Mesenteric fat pad (tissue), 1 donor: ENCODE measurements at regions not wholly inside any gene's neighbourhood (a gene's known extent, or its start where the extent isn't known, plus 50 kb on each side); places are given as distances from the start of the nearest gene placed in this dataset.

Experiments
- DNase-seq: peaks from one replicate; pipeline ENCODE4 v3.0.0-alpha.2; 2020; ENCODE audit warnings: low spot score
- donor health status: DM: yes; HTN: yes; CAD: no.

DNA sequence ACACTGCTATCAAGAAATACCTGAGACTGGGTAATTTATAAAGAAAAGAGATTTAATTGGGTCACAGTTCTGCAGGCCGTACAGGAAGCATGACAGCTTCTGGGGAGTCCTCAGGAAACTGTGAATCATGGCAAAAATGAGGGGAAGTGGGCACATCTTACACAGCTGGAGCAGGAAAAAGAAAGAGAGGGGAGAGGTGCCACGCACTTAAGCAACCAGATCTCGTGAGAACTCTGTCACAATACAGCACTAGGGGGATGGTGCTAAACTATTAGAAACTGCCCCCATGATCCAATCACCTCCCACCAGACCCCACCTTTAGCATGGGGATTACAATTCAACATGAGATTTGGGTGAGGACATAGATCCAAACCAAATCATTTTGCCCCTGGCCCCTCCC, 105.5 kb upstream of the CPLX2 start:
- DNase-seq = no peak

DNA sequence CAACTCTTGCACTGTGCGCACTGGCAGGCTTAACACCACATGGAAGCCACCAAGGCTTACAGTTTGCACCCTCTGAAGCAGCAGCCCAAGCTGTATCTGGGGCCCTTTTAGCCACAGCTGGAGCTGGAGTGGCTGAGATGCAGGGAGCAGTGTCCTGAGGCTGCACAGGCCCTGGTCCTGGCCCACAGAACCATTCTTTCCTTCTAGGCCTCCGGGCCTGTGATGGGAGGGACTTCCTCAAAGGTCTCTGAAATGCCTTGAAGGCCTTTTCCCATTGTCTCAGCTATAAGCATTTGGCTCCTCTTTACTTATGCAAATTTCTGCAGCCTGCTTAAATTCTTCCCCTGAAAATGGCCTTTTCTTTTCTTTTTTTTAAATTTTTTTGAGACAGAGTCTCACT, 104.4 kb upstream of the CPLX2 start:
- no peak for DNase-seq

DNA sequence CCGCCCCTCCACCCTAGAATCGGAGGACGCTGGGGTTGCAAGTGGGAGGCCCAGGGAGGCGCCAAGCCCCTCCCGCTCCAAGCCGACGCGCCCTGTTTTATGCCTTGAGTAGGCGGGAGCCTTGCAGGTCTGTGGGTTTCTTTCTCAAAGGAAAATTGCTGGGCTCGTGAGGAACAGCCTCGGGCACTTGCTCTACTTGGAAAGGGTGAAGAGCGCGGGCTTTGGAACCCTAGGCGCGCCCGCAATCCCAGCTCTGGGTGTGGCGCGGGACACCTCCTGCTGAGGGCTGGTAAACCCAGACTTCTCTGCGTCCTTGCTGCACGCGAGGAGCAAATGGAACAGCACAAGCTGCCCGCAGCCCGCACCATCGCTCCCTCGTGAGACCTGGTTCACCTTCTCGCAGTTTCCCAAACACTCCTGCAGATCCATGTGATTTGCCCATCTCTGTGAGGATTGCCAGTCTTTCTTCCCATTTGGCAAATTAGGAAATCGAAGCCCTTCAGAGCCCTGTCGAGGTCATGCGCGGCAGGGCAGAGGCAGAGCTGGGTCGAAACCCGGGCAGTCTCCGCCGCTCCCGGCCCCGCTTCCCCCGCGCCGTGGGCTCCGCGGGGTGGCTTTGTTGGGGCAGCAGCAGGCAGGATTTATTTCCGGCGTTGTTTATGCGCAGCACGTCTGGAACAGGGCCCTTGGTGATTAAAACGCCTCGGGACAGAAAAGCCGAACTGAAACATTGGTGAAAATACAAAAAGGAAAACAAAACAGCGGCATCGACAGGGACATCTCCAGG, 98.4 kb upstream of the CPLX2 start:
- no peak for DNase-seq

DNA sequence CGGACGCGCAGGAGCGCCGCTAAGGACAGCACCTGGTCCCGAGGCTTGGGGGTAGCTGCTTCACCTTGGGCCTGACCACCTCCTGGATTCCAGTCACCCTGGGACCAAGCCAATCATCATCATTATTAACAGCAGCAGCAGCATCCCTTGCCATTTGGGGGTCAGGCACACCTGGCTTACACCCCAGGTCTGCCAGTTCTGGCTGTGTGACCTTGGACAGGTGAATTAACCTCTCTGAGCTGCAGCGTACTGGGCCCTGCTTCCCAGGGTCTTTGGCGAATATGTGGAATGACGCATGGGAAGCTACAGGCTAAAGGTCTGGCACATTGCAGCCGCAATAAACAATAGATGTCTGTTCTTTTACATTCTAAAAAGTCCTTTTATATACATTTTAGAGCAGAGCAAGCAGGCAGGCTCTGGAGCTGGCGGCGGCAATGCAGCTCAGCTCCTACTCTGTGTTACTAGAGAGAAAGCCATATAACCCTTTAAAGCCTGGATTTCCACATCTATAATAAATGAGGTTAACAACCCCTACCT, 97.8 kb upstream of the CPLX2 start:
- no peak for DNase-seq

DNA sequence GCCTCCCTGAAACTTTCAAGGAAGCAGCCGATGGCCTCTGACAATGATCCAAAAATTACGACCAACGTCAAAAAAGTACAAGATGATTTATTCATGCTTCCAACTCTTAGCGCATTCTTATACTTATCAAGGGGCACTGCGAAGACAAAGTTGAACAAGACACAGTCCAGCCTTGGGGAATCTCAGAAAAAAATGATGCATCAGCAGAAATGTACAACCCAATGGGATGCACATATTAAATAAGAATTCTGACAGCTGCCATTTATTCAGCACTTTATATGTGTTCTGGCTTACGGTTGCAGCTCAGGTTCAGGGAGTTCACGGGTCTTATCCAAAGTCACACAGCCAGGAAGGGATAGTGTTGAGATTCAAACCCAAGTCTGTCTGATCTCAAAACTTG, 96.0 kb upstream of the CPLX2 start:
- DNase-seq = no peak

DNA sequence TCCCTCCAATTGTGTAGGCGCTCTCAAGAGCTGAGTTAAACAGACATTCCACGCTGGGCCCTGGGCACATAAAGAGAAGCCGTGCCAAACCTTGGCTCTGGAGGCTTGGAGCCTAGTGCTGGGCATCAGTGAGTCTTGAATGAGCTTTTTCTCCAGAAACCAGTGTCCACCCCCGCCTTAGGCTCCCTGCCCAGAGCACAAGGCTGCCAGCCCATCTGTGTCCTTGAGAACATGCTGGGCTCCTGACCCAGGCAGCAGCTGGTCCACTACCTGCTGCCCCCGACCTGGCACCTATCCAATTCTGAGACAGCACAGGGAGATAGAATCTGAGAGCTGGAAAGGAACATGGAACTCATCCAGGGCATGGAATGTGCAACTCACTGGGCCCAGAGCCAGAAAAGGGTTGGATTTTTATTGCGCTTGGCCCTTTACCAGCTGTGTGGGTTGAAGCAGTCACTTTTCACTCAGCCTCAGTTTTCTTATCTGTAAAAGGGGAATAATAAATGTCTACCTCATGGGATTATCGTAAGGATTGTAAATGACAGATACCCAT, 92.4 kb upstream of the CPLX2 start:
- DNase-seq = no peak

DNA sequence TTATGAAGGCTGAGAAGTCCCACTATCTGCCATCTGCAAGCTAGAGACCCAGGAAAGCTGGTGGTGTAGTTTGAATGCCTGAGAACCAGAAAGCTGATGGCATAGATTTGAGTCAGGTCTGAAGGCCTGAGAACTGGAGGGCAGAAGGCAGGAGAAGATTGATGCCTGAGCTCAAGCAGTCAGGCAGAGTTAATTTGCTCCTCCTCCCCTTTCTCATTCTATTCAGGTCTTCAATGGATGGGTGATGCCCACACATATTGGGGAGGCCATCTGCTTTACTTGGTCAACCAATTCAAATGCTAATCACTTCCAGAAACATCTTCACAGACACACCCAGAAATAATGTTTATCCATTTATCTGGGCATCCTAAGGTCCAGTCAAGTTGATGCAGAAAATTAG, 87.6 kb upstream of the CPLX2 start:
- DNase-seq = no peak

DNA sequence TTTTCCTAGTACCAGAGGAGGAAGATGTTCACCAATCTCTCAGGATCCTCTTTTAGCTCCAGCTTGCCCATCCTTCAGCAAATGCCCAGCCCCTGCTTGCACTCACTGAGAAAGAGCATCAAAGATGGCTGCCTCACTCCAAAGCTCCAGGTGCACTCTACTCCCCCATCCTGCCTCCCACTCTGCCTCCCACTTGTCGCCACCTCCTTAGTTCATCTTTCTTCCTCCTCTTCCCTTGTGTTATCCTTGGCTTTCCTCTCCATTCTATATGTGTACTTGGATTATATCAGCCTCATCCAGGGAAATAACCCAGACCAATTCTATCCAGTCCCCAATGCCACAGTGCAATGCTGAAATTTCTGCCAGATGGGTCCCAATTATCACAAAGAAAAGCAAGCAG, 87.1 kb upstream of the CPLX2 start:
- no peak for DNase-seq

DNA sequence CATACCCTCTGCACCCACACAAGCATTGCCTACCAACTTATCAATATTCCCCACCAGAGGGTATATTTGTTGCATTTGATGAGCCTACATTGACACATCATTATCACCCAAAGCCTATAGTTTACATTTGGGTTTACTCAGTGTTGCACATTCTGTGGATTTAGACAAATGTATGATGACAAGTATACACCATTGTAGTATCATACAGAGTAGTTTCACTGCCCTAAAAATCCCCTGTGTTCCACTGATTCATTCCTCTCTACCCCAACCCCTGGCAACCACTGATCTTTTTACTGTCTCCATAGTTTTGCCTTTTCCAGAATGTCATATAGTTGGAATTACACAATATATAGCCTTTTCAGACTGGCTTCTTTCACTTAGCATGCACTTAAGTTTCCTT, 85.7 kb upstream of the CPLX2 start:
- DNase-seq = no peak

DNA sequence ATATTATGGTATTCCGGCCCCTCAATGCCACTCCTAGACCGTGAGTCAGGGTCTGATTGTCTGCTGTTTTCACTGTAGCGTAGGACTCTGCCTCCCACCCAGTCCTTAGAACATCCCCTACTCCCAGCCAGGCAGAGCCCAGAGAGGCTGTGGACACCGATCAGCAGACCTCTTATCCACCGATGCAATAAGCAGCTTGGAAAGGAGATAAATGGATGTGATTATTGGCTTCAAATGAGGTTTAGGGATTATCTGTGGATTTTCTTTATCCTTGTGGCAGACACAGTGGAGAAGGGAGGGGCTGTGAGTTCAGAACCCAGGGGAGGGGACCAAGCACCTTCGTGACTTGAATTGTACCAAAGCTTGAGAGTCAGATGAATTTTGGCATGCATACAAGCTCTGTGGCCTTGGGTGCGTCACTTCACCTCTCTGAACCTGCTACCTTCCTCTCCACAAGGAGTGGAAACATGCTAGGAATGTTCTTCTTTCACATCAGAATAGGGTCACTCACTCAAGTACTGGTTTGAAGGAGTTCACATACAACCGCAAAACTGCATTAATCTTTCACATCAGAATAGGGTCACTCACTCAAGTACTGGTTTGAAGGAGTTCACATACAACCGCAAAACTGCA, 83.1 kb upstream of the CPLX2 start:
- DNase-seq = no peak

DNA sequence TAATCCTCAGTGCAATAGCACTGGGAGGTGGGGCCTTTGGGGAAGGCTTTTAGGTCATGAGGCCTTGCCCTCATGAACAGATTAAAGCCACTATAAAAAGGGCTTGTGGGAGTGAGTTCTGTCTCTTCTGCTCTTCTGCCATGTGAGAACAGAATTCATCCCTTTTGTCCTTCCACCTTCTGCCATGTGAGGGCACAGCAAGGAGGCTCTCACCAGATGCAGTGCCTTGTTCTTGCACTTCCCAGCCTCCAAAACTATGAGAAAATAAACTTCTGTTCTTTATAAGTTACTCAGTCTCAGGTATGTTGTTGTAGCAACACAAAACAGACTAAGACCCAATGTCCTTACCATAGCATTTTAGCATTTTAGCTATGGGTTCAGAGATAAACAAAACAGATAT, 81.7 kb upstream of the CPLX2 start:
- DNase-seq = no peak

DNA sequence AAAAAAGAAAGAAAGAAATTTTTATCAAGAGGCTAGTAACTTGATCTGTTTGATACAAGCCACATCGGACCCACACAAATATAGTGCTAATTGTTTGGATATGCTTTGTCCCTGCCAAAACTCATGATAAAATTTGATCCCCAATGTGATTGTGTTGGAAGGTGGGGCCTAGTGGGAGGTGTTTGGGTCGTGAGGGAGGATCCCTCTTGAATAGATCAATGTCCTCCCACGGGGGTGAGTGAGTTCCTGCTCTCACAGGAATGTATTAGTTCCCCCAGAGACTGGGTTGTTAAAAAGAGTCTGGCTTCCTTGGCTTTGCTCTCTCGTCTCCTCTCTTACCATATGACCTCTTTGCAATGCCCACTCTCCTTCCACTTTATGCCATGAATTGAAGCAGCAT, 80.6 kb upstream of the CPLX2 start:
- DNase-seq = no peak

DNA sequence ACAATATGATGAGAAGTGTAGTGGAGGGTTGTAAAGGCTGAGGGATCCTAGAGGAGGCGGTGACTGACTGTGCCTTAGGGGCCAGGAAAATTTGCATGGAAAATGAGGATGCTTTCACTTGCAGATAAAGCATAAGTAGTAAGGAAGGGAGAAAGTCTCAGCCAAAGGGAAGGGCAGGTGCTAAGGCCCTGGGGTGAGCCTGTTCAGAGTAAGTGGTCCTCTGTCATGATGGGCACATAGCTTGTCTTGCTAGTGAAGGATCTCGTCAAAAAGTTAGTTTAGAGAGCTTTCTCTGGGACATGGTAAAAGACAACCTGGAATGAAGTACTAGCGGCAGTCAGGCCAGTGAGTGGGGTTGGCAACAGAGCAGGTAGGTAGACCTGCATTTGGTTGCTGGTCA, 75.4 kb upstream of the CPLX2 start:
- DNase-seq = no peak

DNA sequence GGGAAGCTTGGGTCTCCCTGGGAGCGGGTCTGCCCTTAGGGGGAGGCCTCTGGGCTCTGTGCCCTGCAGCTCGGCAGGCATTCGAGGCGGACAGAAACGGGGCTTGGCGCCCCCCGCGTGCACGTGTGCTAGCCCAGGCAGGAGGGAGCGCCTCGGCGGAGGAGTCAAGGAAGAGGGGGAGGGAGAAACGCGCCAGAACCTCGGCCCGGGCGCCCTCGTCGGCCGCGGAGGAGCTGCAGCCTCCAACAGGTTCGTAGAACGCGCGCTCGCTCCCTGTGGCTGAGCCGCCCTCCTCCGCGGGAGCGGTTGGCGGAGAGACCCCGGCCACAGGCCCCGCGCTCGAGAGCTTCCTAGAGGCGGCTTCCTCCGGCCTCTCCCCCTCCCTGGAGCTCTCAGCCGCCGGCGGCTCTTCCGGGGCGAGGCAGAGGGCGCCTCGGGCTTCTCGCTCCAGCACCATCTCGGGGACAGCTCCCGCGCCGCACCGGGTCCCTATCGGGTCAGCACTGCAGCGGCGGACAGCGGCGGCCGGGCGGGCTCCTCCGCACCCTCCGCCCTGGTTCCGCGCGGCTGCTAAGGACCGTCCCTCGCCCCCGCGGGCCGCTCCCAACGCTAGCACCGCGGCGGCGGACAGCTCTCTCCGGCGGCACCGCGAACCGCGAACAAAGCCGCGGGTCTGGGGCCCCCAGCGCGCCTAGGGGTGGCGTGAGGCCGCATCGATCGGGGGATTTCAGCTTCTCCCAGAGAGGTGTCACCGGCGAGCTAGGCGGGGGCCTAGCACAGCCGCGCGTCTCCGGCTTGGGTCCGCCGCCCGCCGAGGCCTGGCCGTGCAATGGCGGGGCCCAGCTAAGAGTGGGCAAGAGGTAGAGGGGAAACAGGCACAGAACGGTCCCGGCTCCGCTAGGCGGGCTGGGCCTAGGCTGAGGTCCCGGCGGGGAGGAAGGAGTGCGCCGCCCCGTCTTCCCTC, 74.6 kb upstream of the CPLX2 start:
- peak; percentile 93 for DNase-seq

DNA sequence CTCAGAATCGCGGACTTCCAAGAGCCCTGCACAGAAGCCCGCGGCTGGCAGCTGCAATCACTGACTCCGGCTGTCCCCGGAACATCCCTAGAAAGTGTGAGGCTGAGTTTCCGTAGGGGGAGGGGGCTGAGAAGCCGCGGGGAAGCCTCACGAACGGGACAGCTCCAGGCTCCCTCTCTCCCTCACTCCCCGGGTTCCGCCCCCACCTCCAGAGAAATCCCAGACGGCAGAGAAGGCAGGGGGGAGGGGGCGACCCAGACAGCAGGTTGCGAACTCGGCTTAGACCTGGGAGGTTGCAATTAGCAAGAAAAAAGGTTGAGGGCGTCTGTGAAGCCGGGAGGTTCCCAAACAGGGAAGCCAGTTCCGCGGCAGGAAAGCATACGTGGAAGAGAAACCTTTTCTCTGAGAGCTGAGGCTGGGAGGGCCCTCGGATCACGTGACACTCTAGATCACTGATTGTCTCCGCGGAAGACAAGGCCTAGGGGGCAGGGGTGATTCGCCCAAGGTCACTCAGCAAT, 73.8 kb upstream of the CPLX2 start:
- DNase-seq = no peak

DNA sequence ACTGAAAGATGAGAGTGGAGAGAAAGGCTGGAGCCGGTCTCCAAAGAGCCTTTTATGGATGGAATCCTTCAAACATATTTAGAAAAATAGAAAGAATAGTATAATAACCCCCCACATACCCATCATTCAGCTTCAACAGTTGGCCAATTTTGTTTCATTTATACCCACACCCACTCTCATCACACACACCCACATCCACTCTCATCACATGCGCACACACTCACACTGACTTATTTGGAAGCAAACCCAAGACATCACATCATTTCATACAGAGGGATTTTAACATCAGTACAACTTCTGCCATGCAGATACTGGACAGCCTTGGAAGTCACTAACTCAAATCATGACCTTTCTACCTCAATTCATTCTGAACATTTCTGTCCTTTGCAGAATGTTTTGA, 72.8 kb upstream of the CPLX2 start:
- DNase-seq = no peak

DNA sequence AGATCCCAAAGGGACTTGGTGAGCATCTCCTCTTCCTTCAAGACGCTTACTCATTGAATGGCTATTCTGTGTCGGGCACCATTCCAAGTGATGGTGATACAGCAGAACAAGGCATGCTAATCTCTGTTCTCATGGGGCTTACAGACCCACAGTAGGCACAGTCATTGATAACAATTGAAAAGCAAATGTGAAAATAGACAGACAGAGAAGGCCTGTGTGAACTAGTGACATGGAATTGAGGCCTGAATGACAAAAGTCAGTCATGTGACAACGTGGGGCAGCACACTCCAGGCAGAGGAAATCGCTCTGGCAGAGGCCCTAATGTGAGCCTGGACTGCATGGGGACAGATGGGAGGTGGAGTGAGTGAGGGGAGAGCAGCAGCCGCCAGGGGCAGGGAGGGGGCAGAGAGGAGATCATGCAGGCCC, 70.7 kb upstream of the CPLX2 start:
- DNase-seq = no peak

DNA sequence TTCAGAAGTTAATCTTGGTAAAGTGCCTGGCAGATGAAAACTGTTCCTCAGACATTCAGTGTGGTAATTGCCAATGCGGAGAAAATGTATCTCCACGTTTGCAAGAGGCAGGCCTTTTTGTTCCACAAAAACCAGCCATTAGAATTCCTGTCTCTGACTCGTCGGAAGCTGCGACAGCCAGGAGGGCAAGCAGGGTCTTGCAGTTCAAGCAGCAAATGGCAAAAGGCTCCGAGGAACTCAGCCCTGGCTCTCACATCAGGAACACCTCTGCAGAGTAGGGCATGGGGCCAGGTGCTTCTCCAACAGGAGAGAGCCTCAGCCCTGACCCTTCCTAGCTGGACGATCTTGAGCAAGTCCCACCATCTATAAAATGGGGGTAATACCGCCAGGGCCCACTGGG, 69.0 kb upstream of the CPLX2 start:
- DNase-seq = no peak

DNA sequence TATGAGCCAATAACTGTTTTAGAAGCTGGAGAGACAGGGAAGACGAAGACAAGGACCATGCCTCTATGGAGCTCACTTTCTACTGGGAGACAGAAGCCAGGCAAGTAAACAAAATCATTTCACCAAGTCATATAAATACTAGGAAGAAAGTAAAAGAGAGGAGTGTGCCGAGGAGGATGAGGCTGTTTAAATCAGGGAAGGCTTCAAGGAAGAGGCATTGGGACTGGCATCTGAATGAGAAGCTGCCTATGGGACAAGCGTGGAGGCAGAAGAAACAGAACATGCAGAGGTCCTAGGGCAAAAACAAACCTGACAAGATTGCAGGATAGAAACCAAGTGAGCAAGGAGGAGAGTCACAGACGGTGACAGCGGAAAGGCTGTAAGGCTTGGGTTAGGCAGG, 68.1 kb upstream of the CPLX2 start:
- DNase-seq = no peak

DNA sequence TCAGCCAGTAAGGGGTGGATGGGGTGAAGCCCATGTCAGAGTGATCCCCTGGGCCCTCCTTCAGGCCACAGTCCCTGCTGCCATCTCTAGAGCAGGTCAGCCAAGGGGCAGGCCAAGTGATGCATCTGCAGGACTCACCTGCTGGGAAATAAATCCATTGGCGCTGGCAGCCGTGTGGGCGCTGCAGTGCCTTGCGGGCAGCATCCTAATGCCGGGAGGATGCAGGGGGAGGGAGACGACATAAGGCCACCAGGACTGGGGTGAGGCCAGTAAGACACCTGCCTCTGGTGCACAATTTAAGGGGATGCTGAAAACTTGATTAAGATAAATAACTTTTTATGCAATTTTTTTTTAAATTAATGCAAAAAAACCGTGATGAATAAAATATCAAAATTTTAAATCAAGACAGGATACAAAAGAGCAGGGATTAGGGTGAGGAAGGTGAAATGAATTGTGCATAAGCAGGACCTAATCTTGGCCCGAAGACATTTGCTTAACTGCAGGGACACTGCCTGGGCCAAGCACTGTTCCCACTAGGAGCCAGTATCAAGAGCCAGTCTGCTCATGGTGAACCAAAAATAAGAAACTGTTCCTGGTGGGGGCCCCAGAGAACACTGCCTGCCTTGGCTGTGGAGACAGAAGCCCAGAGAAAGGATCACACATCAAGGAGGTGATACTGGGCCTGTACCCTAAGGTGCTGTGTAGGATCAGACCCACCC, 67.5 kb upstream of the CPLX2 start:
- DNase-seq = no peak
